T-helper 2 cell (primary cell): ENCODE measurements at regions not wholly inside any gene's neighbourhood (a gene's known extent, or its start where the extent isn't known, plus 50 kb on each side); places are given as distances from the start of the nearest gene placed in this dataset.

Source experiments
- DNase-seq, 5 experiments: peaks; one replicate each; pipeline versions ENCODE4 v3.0.0 to v3.0.0-alpha.2; 2012 to 2022

- no peak for DNase-seq
Observed at GRCh38 chr18:73848656-73849055, 299.0 kb downstream of the FBXO15 start.

- DNase-seq = no peak
Observed at GRCh38 chr18:73843455-73843854, 304.2 kb downstream of the FBXO15 start.

GRCh38 chr18:73842795-73843394 lies 304.7 kb downstream of the FBXO15 start:
- DNase-seq = peak in 1 of 5 experiments; percentile 26

- DNase-seq = no peak
Observed at GRCh38 chr18:73841661-73842060, 306.0 kb downstream of the FBXO15 start.

- DNase-seq = no peak
Observed at GRCh38 chr18:73840319-73840945, 307.2 kb downstream of the FBXO15 start.

GRCh38 chr18:73839441-73839840 lies 308.2 kb downstream of the FBXO15 start:
- DNase-seq = no peak

- no peak for DNase-seq
Observed at GRCh38 chr18:73838107-73838506, 309.5 kb downstream of the FBXO15 start.

- no peak for DNase-seq
Observed at GRCh38 chr18:73835656-73836364, 311.8 kb downstream of the FBXO15 start.

- DNase-seq = no peak
Observed at GRCh38 chr18:73835039-73835438, 312.6 kb downstream of the FBXO15 start.

GRCh38 chr18:73831688-73832087 lies 315.9 kb downstream of the FBXO15 start:
- DNase-seq = no peak

- DNase-seq = no peak
Observed at GRCh38 chr18:73829146-73829545, 318.5 kb downstream of the FBXO15 start.

GRCh38 chr18:73827801-73828200 lies 319.8 kb downstream of the FBXO15 start:
- no peak for DNase-seq

- DNase-seq = no peak
Observed at GRCh38 chr18:73826098-73826497, 321.5 kb downstream of the FBXO15 start.

- DNase-seq = no peak
Observed at GRCh38 chr18:73824671-73825070, 323.0 kb downstream of the FBXO15 start.

GRCh38 chr18:73812423-73812822 lies 335.2 kb downstream of the FBXO15 start:
- no peak for DNase-seq

- no peak for DNase-seq
Observed at GRCh38 chr18:73807551-73808192, 340.0 kb downstream of the FBXO15 start.

- DNase-seq = no peak
Observed at GRCh38 chr18:73805991-73806390, 341.6 kb downstream of the FBXO15 start.

GRCh38 chr18:73797419-73797818 lies 350.2 kb downstream of the FBXO15 start:
- DNase-seq = no peak

GRCh38 chr18:73793386-73793785 lies 354.2 kb downstream of the FBXO15 start:
- no peak for DNase-seq

GRCh38 chr18:73791081-73791480 lies 356.6 kb downstream of the FBXO15 start:
- DNase-seq = no peak

GRCh38 chr18:73790587-73790986 lies 357.0 kb downstream of the FBXO15 start:
- no peak for DNase-seq

GRCh38 chr18:73787316-73787715 lies 360.3 kb downstream of the FBXO15 start:
- DNase-seq = no peak

- no peak for DNase-seq
Observed at GRCh38 chr18:73785300-73785699, 362.3 kb downstream of the FBXO15 start.

GRCh38 chr18:73784853-73785252 lies 362.8 kb downstream of the FBXO15 start:
- no peak for DNase-seq
